ENCODE measurements at regions not wholly inside any gene's neighbourhood (a gene's known extent, or its start where the extent isn't known, plus 50 kb on each side); places are given as distances from the start of the nearest gene placed in this dataset.

DNA sequence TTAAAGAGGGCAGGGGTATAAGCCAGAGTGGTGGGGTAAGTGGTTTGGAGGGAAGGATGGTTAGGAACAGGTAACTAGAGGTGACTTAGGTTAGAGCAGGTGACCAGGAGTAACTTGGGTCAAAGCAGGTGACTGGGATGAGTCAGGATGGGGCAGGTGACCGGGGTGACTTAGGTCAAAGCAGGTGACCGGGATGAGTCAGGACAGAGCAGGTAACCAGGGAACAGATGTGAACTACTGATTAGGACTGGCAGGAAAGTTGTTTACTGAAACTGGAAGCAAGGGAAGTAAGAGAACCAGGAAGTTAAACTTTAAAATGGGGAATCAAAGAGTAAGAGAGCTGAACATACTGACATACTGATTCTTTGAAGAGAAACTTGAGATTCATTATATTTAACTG, 57.4 kb downstream of the FSCB start:
- TF ChIP-seq EP300 (IDR thresholded peaks at IDR 0.05; ENCODE audit: low read depth): no peak
- TF ChIP-seq, protein P1, sequence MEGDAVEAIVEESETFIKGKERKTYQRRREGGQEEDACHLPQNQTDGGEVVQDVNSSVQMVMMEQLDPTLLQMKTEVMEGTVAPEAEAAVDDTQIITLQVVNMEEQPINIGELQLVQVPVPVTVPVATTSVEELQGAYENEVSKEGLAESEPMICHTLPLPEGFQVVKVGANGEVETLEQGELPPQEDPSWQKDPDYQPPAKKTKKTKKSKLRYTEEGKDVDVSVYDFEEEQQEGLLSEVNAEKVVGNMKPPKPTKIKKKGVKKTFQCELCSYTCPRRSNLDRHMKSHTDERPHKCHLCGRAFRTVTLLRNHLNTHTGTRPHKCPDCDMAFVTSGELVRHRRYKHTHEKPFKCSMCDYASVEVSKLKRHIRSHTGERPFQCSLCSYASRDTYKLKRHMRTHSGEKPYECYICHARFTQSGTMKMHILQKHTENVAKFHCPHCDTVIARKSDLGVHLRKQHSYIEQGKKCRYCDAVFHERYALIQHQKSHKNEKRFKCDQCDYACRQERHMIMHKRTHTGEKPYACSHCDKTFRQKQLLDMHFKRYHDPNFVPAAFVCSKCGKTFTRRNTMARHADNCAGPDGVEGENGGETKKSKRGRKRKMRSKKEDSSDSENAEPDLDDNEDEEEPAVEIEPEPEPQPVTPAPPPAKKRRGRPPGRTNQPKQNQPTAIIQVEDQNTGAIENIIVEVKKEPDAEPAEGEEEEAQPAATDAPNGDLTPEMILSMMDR (IDR thresholded peaks at IDR 0.05): no peak
- no peak for TF ChIP-seq POLR2A (IDR thresholded peaks at IDR 0.05)
